ENCODE measurements at regions not wholly inside any gene's neighbourhood (a gene's known extent, or its start where the extent isn't known, plus 50 kb on each side); places are given as distances from the start of the nearest gene placed in this dataset.

DNA sequence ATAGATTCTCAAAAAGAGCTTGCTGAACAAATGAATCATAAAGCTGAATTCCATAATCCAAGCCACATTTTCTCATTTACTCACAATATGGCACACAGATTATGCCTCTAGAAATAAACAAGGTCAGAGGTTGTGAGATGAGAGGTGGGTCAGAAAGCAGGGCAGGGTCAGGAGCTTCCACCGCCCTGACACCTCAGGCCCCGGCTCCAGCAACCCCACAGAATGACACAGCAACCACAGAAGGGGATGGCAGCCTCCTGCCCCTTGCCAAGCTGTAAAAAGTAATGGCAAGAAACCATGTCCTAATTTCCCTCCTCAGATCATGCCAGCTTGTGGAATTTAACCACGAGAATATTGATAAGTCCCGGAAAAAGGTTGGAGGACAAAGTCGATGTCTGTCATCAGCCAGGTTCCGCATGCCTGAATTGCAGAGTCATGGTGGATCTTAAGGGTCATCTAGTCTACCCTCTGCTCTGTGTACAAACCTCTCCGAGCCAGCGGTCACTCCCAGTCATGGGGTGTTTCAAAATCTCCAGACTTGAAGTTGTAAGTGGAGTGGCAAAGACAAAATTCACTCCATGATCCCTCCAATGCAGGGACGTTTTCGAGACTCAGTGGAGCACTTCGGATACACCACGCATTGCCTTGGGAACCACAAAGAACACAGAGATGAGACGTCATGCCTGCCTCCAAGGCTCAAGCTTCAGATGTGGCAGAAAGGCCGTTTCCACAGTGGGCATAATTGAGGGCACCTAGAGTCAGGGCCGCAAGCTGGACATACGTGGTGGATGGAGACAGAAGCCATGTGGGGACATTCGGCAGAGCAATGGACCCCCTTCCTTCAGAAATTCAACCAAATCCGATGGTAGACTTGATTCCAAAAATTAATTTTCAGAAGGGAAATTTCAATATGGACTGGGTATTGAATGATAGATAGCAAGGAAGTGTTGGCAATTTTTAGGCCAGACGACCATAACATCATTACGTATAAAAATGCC, 254.0 kb downstream of the TOMM20 start (continued):
- TF ChIP-seq, protein P1, sequence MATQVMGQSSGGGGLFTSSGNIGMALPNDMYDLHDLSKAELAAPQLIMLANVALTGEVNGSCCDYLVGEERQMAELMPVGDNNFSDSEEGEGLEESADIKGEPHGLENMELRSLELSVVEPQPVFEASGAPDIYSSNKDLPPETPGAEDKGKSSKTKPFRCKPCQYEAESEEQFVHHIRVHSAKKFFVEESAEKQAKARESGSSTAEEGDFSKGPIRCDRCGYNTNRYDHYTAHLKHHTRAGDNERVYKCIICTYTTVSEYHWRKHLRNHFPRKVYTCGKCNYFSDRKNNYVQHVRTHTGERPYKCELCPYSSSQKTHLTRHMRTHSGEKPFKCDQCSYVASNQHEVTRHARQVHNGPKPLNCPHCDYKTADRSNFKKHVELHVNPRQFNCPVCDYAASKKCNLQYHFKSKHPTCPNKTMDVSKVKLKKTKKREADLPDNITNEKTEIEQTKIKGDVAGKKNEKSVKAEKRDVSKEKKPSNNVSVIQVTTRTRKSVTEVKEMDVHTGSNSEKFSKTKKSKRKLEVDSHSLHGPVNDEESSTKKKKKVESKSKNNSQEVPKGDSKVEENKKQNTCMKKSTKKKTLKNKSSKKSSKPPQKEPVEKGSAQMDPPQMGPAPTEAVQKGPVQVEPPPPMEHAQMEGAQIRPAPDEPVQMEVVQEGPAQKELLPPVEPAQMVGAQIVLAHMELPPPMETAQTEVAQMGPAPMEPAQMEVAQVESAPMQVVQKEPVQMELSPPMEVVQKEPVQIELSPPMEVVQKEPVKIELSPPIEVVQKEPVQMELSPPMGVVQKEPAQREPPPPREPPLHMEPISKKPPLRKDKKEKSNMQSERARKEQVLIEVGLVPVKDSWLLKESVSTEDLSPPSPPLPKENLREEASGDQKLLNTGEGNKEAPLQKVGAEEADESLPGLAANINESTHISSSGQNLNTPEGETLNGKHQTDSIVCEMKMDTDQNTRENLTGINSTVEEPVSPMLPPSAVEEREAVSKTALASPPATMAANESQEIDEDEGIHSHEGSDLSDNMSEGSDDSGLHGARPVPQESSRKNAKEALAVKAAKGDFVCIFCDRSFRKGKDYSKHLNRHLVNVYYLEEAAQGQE (IDR thresholded peaks at IDR 0.05; ENCODE audit: borderline replicate concordance), result peak; percentile 21; the same call in 1 of the 2 replicates
- TF ChIP-seq, protein P1 (CRISPR knock-in tag; IDR thresholded peaks at IDR 0.05; ENCODE audit: low read depth), result peak; percentile 33; the same call in 1 of the 2 replicates
- peak; percentile 78; the same call in 1 of the 2 replicates for TF ChIP-seq ZNF239 (CRISPR knock-in tag; IDR thresholded peaks at IDR 0.05)
- TF ChIP-seq HEY1 (CRISPR knock-in tag; IDR thresholded peaks at IDR 0.05; ENCODE audit: borderline replicate concordance), result no peak
- no peak for TF ChIP-seq ATF1 (CRISPR knock-in tag; IDR thresholded peaks at IDR 0.05)
- TF ChIP-seq ATF1 (tag; IDR thresholded peaks at IDR 0.05), result peak; percentile 82
- peak; percentile 89 for TF ChIP-seq FOXJ2 (tag; IDR thresholded peaks at IDR 0.05)
- no peak for TF ChIP-seq BRF1 (IDR thresholded peaks at IDR 0.05; ENCODE audit: borderline replicate concordance, extremely low read depth, insufficient read length)
- no peak for TF ChIP-seq SRSF1 (IDR thresholded peaks at IDR 0.05; ENCODE audit: low read depth, low read length)
- peak; percentile 61 for TF ChIP-seq PYGO2 (tag; IDR thresholded peaks at IDR 0.05)
- no peak for TF ChIP-seq NFYB (IDR thresholded peaks at IDR 0.05; ENCODE audit: extremely low read depth, insufficient read length)
- TF ChIP-seq, protein P2, sequence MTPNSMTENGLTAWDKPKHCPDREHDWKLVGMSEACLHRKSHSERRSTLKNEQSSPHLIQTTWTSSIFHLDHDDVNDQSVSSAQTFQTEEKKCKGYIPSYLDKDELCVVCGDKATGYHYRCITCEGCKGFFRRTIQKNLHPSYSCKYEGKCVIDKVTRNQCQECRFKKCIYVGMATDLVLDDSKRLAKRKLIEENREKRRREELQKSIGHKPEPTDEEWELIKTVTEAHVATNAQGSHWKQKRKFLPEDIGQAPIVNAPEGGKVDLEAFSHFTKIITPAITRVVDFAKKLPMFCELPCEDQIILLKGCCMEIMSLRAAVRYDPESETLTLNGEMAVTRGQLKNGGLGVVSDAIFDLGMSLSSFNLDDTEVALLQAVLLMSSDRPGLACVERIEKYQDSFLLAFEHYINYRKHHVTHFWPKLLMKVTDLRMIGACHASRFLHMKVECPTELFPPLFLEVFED (CRISPR knock-in tag; conservative IDR thresholded peaks at IDR 0.05), result peak; percentile 68; the same call in 1 of the 2 replicates
- TF ChIP-seq, protein P3, sequence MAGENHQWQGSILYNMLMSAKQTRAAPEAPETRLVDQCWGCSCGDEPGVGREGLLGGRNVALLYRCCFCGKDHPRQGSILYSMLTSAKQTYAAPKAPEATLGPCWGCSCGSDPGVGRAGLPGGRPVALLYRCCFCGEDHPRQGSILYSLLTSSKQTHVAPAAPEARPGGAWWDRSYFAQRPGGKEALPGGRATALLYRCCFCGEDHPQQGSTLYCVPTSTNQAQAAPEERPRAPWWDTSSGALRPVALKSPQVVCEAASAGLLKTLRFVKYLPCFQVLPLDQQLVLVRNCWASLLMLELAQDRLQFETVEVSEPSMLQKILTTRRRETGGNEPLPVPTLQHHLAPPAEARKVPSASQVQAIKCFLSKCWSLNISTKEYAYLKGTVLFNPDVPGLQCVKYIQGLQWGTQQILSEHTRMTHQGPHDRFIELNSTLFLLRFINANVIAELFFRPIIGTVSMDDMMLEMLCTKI (IDR thresholded peaks at IDR 0.05; ENCODE audit: partially characterized antibody), result no peak
- TF ChIP-seq, protein P4, sequence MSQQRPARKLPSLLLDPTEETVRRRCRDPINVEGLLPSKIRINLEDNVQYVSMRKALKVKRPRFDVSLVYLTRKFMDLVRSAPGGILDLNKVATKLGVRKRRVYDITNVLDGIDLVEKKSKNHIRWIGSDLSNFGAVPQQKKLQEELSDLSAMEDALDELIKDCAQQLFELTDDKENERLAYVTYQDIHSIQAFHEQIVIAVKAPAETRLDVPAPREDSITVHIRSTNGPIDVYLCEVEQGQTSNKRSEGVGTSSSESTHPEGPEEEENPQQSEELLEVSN (IDR thresholded peaks at IDR 0.05; ENCODE audit: borderline replicate concordance in 1 of 2, extremely low read depth in 1 of 2, insufficient read depth in 1 of 2, insufficient read length in 1 of 2, low read depth in 1 of 2, low read length in 1 of 2, poor library complexity in 1 of 2, severe bottlenecking in 1 of 2), result peak; percentile 52 to 64

Data from K562 (cell line).